A673 (cell line): ENCODE measurements at regions not wholly inside any gene's neighbourhood (a gene's known extent, or its start where the extent isn't known, plus 50 kb on each side); places are given as distances from the start of the nearest gene placed in this dataset.

ENCODE experiments used
- BruUV-seq: library from RNA; stranded (reverse); fragments of 400-500 nt; replicated peaks from 2 replicates; lab custom pipeline; 2021; lab: Mats Ljungman, UMichigan
- CTCF ChIA-PET: fragments of 300-600 bp; sonication (Branson Sonifier 250); formaldehyde crosslinking; loops from one replicate; lab custom pipeline; 2022; ENCODE audit warnings: antibody characterized with exemption; lab: Charles Lee
- POLR2A ChIA-PET: fragments of 300-600 bp; sonication (Branson Sonifier 250); formaldehyde crosslinking; loops from one replicate; lab custom pipeline; 2022; ENCODE audit warnings: antibody characterized with exemption; ENCODE audit not compliant: low non-redundant PET; lab: Charles Lee
- DNase-seq: peaks from one replicate; pipeline ENCODE4 v3.0.0-alpha.2; 2015; ENCODE audit warnings: low spot score
- H3K27ac ChIP-seq: fragments of 200-600 bp; sonication (generic); 2 replicates; pipeline ENCODE4 v1.5.1; 2016; ENCODE audit warnings: mixed run types, low read depth, mild to moderate bottlenecking, mixed read lengths, antibody characterized with exemption, low read length; ENCODE audit not compliant: poor library complexity, severe bottlenecking
- H3K27me3 ChIP-seq: fragments of 200-600 bp; sonication (generic); replicated peaks from 2 replicates; pipeline ENCODE4 v1.6.1; 2017; ENCODE audit warnings: mixed run types, low read depth, mild to moderate bottlenecking, mixed read lengths, antibody characterized with exemption, low read length; ENCODE audit not compliant: insufficient read depth, poor library complexity
- H3K36me3 ChIP-seq: fragments of 200-600 bp; sonication (generic); 2 replicates; pipeline ENCODE4 v1.6.1; 2016; ENCODE audit warnings: mixed run types, mild to moderate bottlenecking, mixed read lengths, antibody characterized with exemption, low read length; ENCODE audit not compliant: insufficient read depth, poor library complexity, severe bottlenecking
- H3K4me1 ChIP-seq: fragments of 200-600 bp; sonication (generic); 2 replicates; pipeline ENCODE4 v1.6.1; 2017; ENCODE audit warnings: mixed run types, mild to moderate bottlenecking, mixed read lengths, antibody characterized with exemption, low read length; ENCODE audit not compliant: insufficient read depth, poor library complexity, severe bottlenecking
- H3K4me3 ChIP-seq: fragments of 200-600 bp; sonication (generic); 2 replicates; pipeline ENCODE4 v1.5.1; 2016; ENCODE audit warnings: low read depth, mixed run types, mild to moderate bottlenecking, mixed read lengths, low read length; ENCODE audit not compliant: poor library complexity, severe bottlenecking
- H3K9me3 ChIP-seq: fragments of 200-600 bp; sonication (generic); 2 replicates; pipeline ENCODE4 v1.6.1; 2016; ENCODE audit warnings: mixed run types, low read depth, mild to moderate bottlenecking, mixed read lengths, antibody characterized with exemption, low read length; ENCODE audit not compliant: poor library complexity, severe bottlenecking
- CTCF ChIP-seq: fragments of 300-800, 200-600 bp; sonication (generic); conservative IDR thresholded peaks from 2 replicates; pipeline ENCODE4 v1.5.1; 2017; ENCODE audit warnings: low read depth, mild to moderate bottlenecking, antibody characterized with exemption, low read length, moderate library complexity, mixed read lengths
- EZH2 ChIP-seq: fragments of 200-600 bp; sonication (generic); IDR thresholded peaks from 2 replicates; pipeline ENCODE4 v1.6.1; 2017; ENCODE audit warnings: borderline replicate concordance, low read depth, mild to moderate bottlenecking, mixed read lengths, antibody characterized with exemption, low read length; ENCODE audit not compliant: poor library complexity, severe bottlenecking
- intact Hi-C: fragments of 100-400 bp; cut with micrococcal nuclease; formaldehyde crosslinking; loops from one replicate; pipeline ENCODE4 v1.10.0; 2022; ENCODE audit not compliant: unreplicated experiment

- Histone ChIP-seq H3K27me3 (no peaks in the 10 kb centered on the region), H3K9me3 (no peaks in the 10 kb centered on the region), H3K36me3 (no peaks in the 10 kb centered on the region), H3K27ac (peak overlapping the region; percentile 80), H3K4me1 (peaks cover 29% of the 10 kb centered on the region), H3K4me3 (peak overlapping the region; percentile 6)
- POLR2A ChIA-PET, result no interaction called here
- intact Hi-C loops, result no loop called here
- BruUV-seq, result no TSS peak
- TF ChIP-seq CTCF (no peak), EZH2 (no peak)
- CTCF ChIA-PET, result no interaction called here
- DNase-seq, result peak; percentile 91
Observed at GRCh38 chr7:81638198-81638597, 131.6 kb downstream of the HGF start.

- TF ChIP-seq EZH2 (no peak), CTCF (no peak)
- no peaks in the 10 kb centered on the region for H3K27me3 ChIP-seq
- no peaks in the 10 kb centered on the region for H3K9me3 ChIP-seq
- DNase-seq, result peak; percentile 8
- CTCF ChIA-PET, result no interaction called here
- BruUV-seq, result no TSS peak
- POLR2A ChIA-PET, result no interaction called here
- H3K36me3 ChIP-seq, result no peaks in the 10 kb centered on the region
- H3K4me3 ChIP-seq, result peak overlapping the region; percentile 1
- peaks cover 29% of the 10 kb centered on the region for H3K4me1 ChIP-seq
- intact Hi-C loops, result no loop called here
- peak overlapping the region; percentile 80 for H3K27ac ChIP-seq
Observed at GRCh38 chr7:81637534-81637933, 132.3 kb downstream of the HGF start.

- Histone ChIP-seq H3K27me3 (no peaks in the 10 kb centered on the region), H3K4me1 (peaks cover 6% of the 10 kb centered on the region), H3K4me3 (no peak overlapping the region), H3K27ac (no peak overlapping the region), H3K36me3 (no peaks in the 10 kb centered on the region), H3K9me3 (no peaks in the 10 kb centered on the region)
- ChIA-PET CTCF (no interaction called here), POLR2A (no interaction called here)
- TF ChIP-seq EZH2 (no peak), CTCF (no peak)
- DNase-seq, result peak; percentile 3
- no TSS peak for BruUV-seq
- intact Hi-C loops, result no loop called here
Observed at GRCh38 chr7:81632418-81632817, 137.4 kb downstream of the HGF start.
